ENCODE measurements at regions not wholly inside any gene's neighbourhood (a gene's known extent, or its start where the extent isn't known, plus 50 kb on each side); places are given as distances from the start of the nearest gene placed in this dataset.
"Not testable (repeated sequence)": the region's sequence is repeated elsewhere in the genome, so short reads cannot be mapped to it uniquely, and the experiment has no call there.

- H3K9me3 ChIP-seq = no peaks in the 10 kb centered on the region
These were observed 99.6 kb upstream of the PAX2 start for GRCh38 chr10:100645613-100646392.

DNA sequence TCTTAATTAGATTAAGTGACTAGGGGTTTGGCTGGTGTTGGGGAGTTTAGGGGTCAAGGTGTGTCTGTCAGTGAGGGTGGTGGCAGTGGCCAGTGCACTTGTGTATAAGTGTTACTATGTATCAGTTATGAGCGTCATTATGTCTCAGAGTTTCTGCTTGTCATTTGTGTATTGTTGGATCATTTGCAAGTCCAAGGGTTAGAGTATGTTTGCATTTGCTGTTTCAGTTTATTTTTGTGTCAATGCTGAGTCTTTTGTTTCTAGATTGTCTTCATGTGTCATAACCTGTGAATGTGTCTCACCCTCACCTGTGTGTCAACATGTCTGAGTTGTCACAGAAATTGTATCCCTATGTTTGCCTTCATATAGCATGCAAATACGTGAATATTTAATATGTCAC is 97.5 kb upstream of the PAX2 start:
- Histone ChIP-seq H3K27ac (no peak overlapping the region), H3K27me3 (peaks cover 0 to 5% of the 10 kb centered on the region in 2 donors), H3K4me3 (no peak overlapping the region), H3K9me3 (no peaks in the 10 kb centered on the region), H3K4me1 (no peaks in the 10 kb centered on the region), H3K36me3 (no peaks in the 10 kb centered on the region)
- TF ChIP-seq CTCF (IDR thresholded peaks at IDR 0.05) = no peak
- no peak for DNase-seq (ENCODE audit: low spot score)

More at GRCh38 chr10:100645613-100646392, 99.6 kb upstream of the PAX2 start:
- Histone ChIP-seq H3K4me1 (no peaks in the 10 kb centered on the region), H3K27me3 (peaks cover 0 to 1% of the 10 kb centered on the region in 2 donors), H3K4me3 (no peak overlapping the region), H3K27ac (no peak overlapping the region), H3K36me3 (no peaks in the 10 kb centered on the region)
- no peak for TF ChIP-seq CTCF (IDR thresholded peaks at IDR 0.05)
- DNase-seq (ENCODE audit: low spot score) = no peak

- no peak for DNase-seq (ENCODE audit: low spot score)
- H3K9me3 ChIP-seq = no peaks in the 10 kb centered on the region
- no peak overlapping the region for H3K4me3 ChIP-seq
- H3K27me3 ChIP-seq = peaks cover 5 to 29% of the 10 kb centered on the region in 2 donors
- H3K36me3 ChIP-seq = no peaks in the 10 kb centered on the region
- TF ChIP-seq CTCF (IDR thresholded peaks at IDR 0.05) = no peak
- no peak overlapping the region for H3K27ac ChIP-seq
- H3K4me1 ChIP-seq = peaks cover 0 to 20% of the 10 kb centered on the region in 2 donors
These were observed 94.7 kb upstream of the PAX2 start for GRCh38 chr10:100650693-100651092.

GRCh38 chr10:100651099-100651498 is 94.3 kb upstream of the PAX2 start:
- DNase-seq (ENCODE audit: low spot score); H3K27ac ChIP-seq; H3K36me3 ChIP-seq; H3K9me3 ChIP-seq; H3K4me3 ChIP-seq: not testable (repeated sequence)
- Histone ChIP-seq H3K27me3 (peaks cover 5 to 33% of the 10 kb centered on the region in 2 donors), H3K4me1 (peaks cover 0 to 24% of the 10 kb centered on the region in 2 donors)

GRCh38 chr10:100651916-100652315 is 93.5 kb upstream of the PAX2 start:
- Histone ChIP-seq H3K36me3 (no peaks in the 10 kb centered on the region), H3K9me3 (no peaks in the 10 kb centered on the region), H3K4me3 (no peak overlapping the region), H3K4me1 (peaks cover 0 to 32% of the 10 kb centered on the region in 2 donors), H3K27me3 (peaks cover 5 to 41% of the 10 kb centered on the region in 2 donors), H3K27ac (no peak overlapping the region)
- TF ChIP-seq CTCF (IDR thresholded peaks at IDR 0.05) = no peak
- no peak for DNase-seq (ENCODE audit: low spot score)

- no peak overlapping the region for H3K27ac ChIP-seq
- H3K4me3 ChIP-seq = no peak overlapping the region
- peaks cover 0 to 32% of the 10 kb centered on the region in 2 donors for H3K4me1 ChIP-seq
- H3K9me3 ChIP-seq = no peaks in the 10 kb centered on the region
- no peak for DNase-seq (ENCODE audit: low spot score)
- peaks cover 10 to 45% of the 10 kb centered on the region in 2 donors for H3K27me3 ChIP-seq
- no peaks in the 10 kb centered on the region for H3K36me3 ChIP-seq
- TF ChIP-seq CTCF (IDR thresholded peaks at IDR 0.05) = no peak
These were observed 92.8 kb upstream of the PAX2 start for GRCh38 chr10:100652406-100653135.
